Hepatocyte (in vitro differentiated cells): ENCODE measurements at regions not wholly inside any gene's neighbourhood (a gene's known extent, or its start where the extent isn't known, plus 50 kb on each side); places are given as distances from the start of the nearest gene placed in this dataset.

Source experiments
- EZH2 ChIP-seq: fragments of 200-600 bp; sonication (generic); IDR thresholded peaks from 2 replicates; pipeline ENCODE4 v1.6.1; 2016; ENCODE audit warnings: antibody characterized with exemption, mild to moderate bottlenecking, borderline replicate concordance
- EZH2phosphoT487 ChIP-seq: fragments of 200-600 bp; sonication (generic); IDR thresholded peaks from one replicate; pipeline ENCODE4 v1.6.1; 2018; ENCODE audit warnings: antibody characterized with exemption, mild to moderate bottlenecking, low read depth, moderate library complexity; ENCODE audit not compliant: unreplicated experiment, severe bottlenecking
- TF ChIP-seq, protein P1 (sequence below): fragments of 200-600 bp; sonication (generic); IDR thresholded peaks from 2 replicates; pipeline ENCODE4 v1.5.1; 2016; ENCODE audit warnings: antibody characterized with exemption, mild to moderate bottlenecking; ENCODE audit not compliant: poor library complexity

DNA sequence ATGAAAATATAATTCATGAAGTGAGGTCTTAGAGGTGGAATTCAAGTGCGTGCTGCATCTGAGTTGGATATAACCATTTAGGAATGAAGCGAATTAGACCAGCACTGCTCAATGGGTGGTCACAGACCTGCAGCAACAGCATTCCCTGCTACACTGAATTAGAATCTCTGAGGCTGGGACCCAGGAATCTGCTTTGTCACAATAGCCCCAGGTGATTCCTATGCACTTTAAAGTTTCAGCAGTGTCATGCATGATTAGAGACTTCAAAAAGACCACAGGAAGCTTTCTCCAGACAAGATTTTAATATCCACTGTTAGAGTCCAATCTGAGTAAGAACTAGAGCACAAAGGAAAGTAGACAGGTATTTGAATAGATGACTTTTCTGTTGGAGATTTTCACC lies 352.8 kb upstream of the VSTM2A start:
- TF ChIP-seq EZH2 = no peak
- TF ChIP-seq, protein P1, sequence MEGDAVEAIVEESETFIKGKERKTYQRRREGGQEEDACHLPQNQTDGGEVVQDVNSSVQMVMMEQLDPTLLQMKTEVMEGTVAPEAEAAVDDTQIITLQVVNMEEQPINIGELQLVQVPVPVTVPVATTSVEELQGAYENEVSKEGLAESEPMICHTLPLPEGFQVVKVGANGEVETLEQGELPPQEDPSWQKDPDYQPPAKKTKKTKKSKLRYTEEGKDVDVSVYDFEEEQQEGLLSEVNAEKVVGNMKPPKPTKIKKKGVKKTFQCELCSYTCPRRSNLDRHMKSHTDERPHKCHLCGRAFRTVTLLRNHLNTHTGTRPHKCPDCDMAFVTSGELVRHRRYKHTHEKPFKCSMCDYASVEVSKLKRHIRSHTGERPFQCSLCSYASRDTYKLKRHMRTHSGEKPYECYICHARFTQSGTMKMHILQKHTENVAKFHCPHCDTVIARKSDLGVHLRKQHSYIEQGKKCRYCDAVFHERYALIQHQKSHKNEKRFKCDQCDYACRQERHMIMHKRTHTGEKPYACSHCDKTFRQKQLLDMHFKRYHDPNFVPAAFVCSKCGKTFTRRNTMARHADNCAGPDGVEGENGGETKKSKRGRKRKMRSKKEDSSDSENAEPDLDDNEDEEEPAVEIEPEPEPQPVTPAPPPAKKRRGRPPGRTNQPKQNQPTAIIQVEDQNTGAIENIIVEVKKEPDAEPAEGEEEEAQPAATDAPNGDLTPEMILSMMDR = no peak
- TF ChIP-seq EZH2phosphoT487 = no peak
